Ovary (tissue), 3 donors: ENCODE measurements at regions not wholly inside any gene's neighbourhood (a gene's known extent, or its start where the extent isn't known, plus 50 kb on each side); places are given as distances from the start of the nearest gene placed in this dataset.

Experiments
- EP300 ChIP-seq: sonication (generic); formaldehyde crosslinking; IDR thresholded peaks from one replicate; pipeline ENCODE4 v1.6.1; 2017; ENCODE audit warnings: antibody characterized with exemption
- POLR2A ChIP-seq: fragments of 450-650 bp; IDR thresholded peaks from one replicate; pipeline ENCODE4 v1.6.1; 2017; ENCODE audit warnings: antibody characterized with exemption, mild to moderate bottlenecking, moderate library complexity
- TF ChIP-seq, protein P1 (sequence below), 3 donors: fragments of 450-650 bp in 2 of 3; fragments of 200-600 bp in 1 of 3; IDR thresholded peaks; one replicate each; pipeline versions ENCODE4 v1.5.1 to v1.8.0; 2016 to 2022; ENCODE audit warnings: antibody characterized with exemption in 3 of 3, mild to moderate bottlenecking in 1 of 3
- donor health status: DM: no; HTN: no; CAD: no.

DNA sequence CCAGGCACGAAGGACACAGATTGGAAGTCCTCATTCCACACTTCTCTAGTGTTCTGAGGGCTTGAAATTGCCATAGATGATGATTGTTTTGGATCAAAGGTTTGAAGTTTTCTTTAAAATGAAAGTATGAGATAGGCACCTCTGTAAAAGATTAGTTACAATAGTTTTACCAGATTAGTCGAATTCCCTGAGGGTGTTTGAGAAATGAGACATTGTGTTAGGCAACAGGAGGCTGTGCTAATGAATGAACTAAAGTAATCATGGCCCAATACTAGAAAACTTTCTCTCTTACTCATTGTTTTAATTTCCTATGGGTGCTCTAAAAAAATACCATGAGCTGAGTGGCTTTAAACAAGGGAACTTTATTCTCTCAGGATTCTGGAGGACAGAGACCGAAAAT is 421.7 kb downstream of the RNF144A start:
- no peak for TF ChIP-seq POLR2A
- TF ChIP-seq, protein P1, sequence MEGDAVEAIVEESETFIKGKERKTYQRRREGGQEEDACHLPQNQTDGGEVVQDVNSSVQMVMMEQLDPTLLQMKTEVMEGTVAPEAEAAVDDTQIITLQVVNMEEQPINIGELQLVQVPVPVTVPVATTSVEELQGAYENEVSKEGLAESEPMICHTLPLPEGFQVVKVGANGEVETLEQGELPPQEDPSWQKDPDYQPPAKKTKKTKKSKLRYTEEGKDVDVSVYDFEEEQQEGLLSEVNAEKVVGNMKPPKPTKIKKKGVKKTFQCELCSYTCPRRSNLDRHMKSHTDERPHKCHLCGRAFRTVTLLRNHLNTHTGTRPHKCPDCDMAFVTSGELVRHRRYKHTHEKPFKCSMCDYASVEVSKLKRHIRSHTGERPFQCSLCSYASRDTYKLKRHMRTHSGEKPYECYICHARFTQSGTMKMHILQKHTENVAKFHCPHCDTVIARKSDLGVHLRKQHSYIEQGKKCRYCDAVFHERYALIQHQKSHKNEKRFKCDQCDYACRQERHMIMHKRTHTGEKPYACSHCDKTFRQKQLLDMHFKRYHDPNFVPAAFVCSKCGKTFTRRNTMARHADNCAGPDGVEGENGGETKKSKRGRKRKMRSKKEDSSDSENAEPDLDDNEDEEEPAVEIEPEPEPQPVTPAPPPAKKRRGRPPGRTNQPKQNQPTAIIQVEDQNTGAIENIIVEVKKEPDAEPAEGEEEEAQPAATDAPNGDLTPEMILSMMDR (IDR thresholded peaks at IDR 0.05): no peak
- TF ChIP-seq EP300: no peak
